HG03432 (cell line): ENCODE measurements at regions not wholly inside any gene's neighbourhood (a gene's known extent, or its start where the extent isn't known, plus 50 kb on each side); places are given as distances from the start of the nearest gene placed in this dataset.

Experiments used
- ATAC-seq: cut with Tn5 transposase; IDR thresholded peaks from one replicate; pipeline ENCODE4 v1.9.1; 2021; ENCODE audit warnings: mild to moderate bottlenecking, moderate library complexity; ENCODE audit not compliant: unreplicated experiment

DNA sequence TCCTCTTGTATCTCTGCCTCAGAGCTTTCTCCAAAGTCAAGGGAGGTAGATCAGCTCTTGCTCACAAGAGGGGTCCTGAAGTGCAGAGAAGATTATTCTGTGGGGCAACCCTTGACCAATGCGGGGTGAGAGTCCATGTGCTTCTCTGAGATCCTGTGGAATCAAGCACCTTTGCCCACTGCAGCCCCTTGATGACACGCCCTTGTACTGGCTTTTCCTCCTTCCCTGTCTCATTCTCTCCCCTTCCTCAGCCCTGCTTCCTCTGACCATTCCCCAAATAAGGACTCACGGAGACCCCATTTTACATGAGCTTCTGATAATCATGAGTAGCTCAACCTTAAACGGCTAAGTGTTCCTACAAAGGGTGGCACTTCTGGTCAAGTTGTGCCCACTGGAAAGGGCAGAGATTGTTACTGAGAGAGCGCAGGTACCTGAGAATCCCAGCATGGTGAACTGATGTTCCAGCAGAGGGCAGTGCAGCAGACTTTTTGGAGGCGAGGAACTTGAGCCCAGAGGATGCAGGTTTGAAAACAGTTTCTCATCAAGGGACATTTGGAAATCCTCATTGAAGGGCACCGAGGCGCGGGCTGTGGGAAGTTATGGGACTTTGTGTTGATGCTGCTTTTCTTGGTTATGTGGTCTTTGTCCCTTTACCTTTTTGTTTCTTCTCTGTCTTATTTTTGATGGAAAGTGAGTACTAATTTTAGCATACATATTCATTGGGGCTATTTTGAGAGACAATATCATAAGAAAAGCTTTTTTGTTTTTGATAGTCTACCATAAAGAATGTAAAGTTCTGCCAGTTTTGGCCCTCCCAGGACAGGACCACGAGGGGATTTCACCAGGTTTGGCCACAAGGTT is 201.3 kb downstream of the RBM46 start:
- ATAC-seq = peak; percentile 73

DNA sequence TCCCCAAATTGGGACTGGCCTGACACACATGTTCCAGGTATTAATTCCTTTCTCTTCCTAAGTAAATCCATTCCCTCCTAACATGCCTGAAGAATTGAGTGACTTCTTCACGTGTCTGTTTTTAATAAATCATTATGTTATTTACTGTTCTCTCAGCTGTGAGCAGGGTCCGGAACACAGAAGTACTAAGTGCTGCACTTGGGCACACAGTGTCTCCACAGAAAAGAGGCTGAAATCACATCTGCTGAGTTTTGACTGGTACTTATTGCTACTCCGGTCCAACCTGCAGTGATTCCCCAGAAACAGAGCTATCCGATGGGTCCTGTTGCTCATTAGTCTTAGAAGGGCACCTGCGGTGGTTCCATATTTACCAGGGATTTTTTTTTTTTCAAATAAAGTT is 202.6 kb downstream of the RBM46 start:
- ATAC-seq = no peak

DNA sequence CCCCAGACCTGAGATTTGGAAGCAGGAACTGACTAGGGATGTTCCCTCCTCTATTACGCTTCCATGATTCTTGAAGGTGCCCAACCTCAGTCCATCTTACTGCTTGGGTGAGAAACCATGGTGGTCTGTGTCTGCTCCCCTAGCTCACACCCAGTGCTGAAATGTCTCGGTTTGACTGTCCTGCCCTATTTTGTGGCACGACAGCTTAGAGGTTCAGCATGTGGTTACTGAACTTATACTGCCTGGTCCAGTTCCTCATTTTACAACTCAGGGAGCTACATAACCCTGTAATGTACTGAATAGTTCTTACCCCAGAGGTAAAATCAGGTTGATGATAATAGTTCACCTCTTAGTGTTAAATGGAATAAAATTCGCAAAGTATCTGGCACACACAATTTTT is 203.1 kb downstream of the RBM46 start:
- peak; percentile 98 for ATAC-seq

DNA sequence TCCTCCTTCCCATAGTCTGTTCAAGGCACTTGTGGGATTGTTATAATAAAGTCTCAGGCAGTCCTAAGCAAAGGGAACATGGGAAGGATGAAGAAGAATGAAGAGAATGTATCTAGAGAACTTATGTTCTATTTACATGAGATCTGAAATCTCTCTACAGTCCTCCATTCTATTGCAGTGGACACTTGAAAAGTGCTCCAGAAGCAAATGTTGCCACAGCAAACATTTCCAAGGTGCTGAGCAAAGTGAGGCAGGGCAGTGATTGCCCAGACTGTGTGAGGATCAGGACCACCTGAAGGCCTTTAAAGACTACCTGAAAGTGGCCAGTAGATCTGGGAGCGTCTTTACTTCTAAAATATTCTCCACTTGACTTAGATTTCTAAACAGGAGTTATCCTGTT is 203.5 kb downstream of the RBM46 start:
- ATAC-seq = no peak

DNA sequence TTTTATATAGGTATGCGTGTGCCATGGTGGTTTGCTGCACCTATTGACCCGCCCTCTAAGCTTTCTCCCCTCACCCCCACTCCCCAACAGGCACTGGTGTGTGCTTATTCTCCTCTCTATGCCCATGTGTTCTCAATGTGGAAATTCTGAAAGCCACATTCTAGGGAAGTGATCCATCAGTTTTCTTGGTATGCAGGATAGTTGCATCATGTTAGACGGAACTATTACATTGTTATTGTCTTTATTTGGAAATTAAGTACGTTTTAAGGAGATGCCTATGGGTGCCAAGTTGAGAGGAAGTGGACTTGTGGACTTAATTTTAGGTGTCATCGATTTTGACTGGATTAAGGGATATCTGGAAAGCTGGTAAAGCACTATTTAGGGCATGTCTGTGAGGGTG is 204.6 kb downstream of the RBM46 start:
- no peak for ATAC-seq

DNA sequence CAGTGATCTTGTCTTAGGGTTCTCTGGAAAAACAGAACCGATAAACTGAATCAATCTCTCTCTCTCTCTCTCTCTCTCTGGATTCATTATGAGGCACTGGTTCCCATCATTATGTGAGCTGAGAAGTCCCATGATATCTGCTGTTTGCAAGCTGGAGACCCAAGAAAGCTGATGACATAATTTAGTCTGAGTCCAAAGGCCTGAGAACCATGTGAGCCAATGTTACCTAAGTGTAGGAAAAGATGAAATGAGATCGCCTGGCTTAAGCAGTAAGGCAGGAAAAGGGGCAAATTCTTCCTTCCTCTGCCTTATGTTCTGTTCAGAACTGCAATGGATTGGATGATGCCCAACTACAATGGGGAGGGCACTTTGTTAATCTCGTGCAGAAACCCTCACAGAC is 207.4 kb downstream of the RBM46 start:
- ATAC-seq = no peak

DNA sequence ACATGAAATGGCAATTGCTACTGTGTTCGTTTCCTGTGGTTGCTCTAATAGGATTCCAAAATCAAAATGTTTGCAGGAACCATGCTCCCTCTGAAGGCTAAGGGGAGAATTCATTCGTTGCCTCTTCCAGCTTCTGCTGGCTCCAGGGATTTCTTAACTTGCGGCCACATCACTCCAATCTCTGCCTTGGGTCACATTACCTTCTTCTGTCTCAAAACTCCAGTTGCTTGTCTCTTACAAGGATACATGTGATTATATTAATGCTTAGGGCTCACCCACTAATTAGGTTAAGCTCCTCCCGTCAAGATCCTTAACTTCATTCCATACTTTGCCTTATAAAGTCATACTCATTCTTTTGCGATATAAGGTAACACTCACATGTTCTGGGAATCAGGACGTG is 208.4 kb downstream of the RBM46 start:
- no peak for ATAC-seq

DNA sequence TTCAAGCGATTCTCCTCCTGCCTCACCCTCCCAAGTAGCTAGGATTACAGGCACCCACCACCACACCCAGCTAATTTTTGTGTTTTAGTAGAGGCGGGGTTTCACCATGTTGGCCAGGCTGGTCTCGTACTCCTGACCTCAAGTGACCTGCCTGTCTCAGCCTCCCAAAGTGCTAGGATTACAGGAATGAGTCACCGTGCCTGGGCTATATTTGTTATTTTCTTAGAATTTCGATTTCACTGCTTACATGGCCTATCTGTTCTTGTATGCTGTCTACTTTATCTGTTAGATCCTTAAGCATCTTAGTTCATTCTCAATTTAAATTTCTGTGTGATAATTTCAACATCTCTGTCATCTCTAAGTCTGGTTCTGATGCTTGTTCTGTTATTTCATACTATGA is 210.6 kb upstream of the NPY2R start:
- peak; percentile 69 for ATAC-seq

DNA sequence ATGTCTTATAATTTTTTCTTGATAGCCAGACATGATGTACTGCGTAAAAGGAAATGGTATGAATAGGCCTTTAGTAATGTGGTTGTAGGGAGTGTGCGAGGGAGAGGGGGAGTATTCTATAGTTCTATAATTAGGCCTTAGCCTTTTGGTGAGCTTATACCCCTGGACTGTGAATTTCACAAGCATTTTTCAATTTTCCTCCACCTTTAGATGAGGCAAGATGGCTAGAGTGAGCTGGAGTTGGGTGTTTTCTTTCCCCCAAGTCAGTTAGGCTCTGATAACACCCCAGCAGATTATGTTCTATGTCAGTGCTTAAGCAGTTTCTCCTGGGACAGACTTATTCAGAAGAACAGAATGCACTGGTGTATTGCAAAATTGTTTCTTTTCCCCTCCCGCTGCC is 210.2 kb upstream of the NPY2R start:
- ATAC-seq = peak; percentile 61

DNA sequence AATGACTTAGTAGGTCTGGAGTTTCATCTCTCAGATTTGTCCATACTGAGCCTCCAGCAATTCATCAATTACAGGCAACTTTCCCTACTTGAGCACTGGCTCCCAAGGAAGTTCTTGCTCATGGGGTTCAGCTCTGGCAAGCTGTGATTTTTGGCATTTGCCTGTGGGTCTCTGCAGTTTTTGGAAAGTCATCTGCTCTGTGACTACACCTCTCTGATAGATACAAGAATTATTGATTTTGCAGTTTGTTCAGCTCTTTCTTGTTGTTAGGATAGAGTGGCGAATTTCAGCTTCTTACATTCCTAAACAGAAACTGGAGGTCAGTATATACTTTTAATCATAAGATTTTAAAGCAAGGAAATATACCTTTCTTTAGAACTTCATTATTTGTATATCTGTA is 209.7 kb upstream of the NPY2R start:
- ATAC-seq = no peak

DNA sequence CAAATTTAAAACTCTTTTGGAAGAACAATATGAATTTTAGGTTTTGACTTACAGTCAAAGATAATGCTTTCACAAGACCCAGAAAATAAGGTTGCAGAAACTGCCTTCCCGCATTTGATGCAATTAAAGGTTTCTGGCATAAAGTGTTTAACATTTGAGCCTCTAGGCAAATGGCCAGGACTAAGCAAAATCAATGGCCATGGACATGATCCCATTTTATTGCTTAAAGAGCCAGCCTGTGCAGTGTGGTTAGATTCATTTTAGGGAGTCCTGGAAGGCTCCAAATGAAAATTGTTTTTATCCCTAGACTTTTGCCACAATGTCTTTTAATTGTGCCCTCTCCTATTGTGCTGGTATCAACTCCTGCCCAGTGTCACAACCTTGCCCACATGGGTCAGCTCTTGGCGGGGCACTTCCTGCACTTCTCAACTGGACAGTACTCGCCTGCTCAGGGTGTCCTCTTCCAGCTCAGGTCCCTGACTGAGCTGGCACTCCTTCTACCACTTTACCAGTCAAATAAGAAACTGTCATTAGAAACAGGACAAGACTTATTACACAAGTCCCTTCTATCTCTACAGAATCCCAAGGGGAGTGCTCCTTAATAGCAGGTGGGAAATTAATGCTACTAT is 208.4 kb upstream of the NPY2R start:
- ATAC-seq = no peak

DNA sequence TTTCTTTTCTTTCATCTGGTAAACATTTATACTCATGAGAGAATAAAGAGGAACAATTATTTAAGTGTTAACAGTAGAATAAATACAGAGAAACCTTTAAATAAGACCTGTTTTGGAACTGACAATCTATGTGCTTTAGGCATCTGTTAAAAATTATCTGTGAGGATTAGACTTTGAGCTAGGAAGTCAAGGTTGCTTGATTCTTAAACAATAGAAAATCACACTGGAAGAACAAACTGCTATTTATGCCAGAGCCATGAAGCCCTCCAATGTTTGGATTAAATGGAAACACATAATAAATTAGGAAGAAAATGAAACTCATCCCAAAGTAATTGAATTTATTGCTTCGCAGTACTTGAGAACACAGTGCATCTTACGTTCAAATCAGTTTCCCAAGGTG is 207.2 kb upstream of the NPY2R start:
- ATAC-seq = no peak

DNA sequence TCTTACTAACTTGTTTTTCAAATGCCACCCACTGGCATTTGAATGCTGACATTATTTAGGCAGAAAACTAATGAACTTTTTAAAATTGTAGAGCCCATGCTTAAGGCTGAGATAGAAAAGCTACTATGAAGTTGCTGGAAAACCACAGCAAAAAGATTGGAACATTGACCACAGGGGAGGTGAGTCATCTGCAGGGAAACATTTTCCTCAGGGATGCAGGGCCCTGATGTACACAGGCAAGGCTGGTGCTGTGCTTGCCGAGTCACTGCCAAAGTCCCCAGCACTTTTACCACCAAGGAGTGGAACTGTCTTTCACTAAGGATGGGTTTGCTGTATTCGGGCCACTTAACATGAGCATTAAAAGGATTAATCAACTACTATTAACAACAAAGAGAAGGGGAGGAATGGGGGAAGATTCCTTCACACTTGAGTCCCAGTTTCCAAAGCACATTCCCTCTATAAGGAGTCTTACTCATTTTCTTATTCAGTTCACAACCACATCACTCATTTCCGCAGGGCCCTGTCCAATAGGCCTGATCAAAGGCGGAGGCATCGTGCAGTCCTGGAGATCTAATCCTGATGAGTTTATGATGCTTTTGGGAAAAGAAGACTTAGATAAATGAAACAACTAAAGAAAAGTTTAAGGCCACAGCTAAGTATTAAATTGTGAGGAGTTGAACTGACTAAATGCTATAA is 202.9 kb upstream of the NPY2R start:
- no peak for ATAC-seq

DNA sequence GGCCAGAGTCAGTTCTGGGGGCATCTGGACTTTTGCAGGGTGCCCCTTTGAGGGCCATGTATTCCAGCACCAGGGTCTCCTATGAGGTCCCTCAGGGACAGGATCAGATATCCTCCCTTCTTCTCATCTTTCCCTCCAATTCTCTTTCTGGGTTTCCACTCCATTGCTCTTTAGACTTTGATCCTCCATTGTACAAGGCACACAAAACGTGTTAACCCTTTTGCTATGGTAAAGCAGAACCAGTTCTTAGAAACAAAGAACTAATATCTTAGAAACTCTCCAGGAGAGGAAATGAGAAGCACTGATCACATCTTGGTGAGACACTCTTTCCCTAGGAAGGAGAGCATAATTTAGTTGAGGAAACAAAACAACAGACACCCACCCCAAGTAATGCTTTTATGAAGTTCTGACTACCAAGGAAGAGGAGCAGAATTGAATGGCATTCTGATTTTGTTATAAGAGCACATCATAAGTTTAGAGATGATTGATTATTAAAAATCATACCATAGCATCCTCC is 200.7 kb upstream of the NPY2R start:
- ATAC-seq = no peak

DNA sequence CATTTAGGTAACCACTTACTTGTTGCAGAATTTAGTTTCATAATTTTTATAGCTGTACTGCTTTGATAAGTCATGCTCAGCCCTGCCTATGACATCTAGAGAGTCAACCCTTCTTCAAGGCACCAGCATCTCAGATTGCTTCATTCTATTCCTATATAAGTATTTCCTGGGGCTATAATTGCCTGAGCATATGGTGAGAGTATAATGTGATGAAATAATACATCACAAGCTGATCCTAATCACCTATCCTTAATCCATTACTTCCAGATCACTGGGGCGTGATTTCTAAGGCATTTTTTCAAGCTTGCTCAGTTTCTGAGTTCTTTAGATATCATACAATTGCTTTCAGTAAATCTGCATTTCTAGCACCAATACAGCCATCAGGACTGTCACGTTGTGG is 200.0 kb upstream of the NPY2R start:
- ATAC-seq = no peak

DNA sequence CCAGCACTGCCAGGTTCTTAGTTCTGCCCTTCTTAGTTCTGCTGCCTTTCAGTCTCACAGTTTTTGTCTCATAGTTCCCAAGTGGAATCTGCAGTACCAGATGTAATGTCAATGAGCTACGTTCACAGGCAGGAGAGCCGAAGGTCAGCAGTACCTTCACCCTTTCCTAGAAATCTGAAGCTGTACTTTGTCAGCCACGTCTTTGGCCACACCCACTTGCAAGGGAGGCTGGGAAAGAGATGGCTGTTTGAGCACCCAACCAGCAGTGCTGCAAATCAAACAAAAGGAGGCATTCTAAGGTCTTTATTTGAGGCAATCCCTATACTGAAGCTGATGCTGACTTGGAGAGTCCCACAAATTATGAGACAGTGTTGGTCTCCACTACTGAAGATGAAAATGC is 199.1 kb upstream of the NPY2R start:
- no peak for ATAC-seq

DNA sequence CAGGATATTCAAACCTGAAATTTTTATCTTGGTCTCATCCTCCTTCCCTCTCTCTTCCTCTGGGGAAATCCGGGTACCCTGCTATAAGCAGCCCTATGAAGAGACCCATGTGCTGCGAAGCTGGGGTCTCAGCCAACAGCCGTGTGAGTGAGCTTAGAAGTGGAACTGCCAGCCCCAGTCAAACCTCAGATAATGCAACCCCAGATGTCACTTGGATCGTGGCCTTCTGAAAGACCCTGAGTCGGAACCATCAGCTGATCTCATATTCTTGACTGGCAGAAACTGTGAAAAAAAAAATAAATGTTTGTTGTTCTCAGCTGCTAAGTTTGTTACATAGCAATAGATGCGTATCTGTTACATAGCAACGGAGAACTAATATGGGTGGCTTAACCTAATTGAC is 198.1 kb upstream of the NPY2R start:
- ATAC-seq = no peak

DNA sequence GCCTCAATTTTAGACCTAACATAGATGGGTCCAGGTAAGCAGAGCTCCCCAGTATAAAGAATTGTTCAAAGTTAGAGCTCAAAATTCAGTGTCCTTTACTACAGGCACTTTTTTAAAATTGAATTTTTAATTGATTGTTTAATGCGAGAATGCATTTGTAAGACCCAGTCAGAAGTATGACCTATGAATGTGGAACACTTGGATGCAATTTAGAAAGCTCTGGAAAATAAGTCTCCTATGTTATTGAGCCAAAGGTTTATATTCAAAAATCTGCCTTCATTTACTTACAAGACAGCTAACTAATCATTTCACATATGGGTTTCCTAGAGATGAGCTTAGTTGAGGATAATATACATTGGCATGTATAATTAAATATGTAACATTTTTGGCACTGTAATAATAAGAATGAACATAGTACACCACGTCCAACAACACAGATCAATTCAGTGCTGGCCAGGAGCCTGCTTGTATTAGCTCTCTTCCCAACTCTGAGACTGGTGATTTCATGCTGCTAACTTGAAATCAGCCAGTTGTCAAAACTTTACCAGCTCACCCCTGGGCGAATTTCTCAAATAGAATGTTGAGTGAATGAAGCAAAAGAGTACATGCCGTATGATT is 197.2 kb upstream of the NPY2R start:
- ATAC-seq = no peak

DNA sequence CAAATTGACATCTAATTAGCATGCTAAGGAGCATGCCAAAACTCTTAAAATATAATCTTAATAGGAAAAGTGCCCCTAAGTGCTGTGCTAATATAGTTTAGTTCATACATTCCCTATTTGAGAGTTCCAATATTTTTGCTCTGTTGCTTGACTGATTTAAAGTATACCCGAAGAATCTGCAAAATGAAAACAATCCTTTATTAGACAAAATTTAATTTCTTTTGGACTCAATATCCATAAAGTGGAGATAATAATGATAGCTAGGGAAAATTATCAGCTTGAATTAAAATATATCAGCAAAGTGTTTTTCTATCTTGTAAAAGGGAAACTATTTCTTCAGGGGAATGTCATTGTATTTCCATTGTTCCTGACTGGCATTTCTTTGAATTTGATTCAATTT is 196.0 kb upstream of the NPY2R start:
- no peak for ATAC-seq

DNA sequence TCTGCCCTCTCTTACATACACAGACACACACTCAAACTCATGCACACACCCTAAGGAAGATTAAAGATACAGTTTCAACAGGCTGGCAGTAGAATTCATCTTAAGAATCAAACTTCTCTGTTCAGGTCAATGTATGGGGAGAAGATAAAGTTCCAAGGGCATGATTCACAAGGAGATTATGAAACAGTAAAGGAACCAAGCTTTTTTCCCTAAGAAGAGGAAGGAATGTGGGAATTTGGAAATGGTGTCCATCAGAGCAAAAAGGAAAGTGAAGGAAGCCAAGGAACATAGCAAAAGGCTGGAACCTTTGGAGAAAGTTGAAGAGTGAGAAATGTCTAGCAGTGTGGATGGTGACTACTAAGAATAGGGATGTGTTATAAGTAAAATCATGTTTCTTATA is 191.0 kb upstream of the NPY2R start:
- no peak for ATAC-seq

DNA sequence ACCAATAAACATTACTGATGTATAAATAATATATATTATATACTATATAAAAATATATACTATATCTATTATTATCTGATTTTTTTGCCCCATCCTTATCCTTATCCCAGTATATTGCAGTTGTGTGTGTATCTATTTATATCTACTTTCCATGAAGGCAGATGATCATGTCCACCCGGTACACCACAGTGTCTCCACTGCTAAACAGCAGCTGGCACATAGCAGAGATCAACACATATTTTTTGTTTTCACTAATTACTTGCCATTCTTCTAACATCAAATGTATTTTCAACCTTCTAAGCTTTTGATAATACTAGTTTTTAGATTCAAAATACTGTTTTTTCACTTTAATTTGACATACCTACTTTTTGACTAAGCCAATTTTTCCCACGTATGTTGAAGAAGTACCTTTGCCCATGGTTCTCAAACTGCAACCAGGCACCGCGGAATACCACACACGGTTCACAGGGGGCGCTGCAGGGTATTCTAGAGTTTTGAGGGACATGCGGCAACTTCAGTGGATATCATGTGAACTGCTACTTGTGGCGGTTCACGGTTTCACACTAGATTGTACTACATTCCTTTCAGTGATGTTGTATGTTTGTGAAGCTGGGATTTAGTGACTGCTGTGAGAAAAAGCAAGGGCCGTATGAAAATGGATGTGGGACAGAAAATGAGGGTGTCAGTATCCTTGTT is 182.5 kb upstream of the NPY2R start:
- ATAC-seq = peak; percentile 93
